Erythroblast (primary cell): ENCODE measurements at regions not wholly inside any gene's neighbourhood (a gene's known extent, or its start where the extent isn't known, plus 50 kb on each side); places are given as distances from the start of the nearest gene placed in this dataset.

ENCODE experiments used
- GATA1 ChIP-seq: IDR thresholded peaks from 2 replicates; pipeline ENCODE4 v1.6.1; 2011; ENCODE audit warnings: low read depth, mild to moderate bottlenecking, control low read depth, low read length, moderate library complexity
- POLR2A ChIP-seq: IDR thresholded peaks from 2 replicates; pipeline ENCODE4 v1.6.1; 2011; ENCODE audit warnings: mild to moderate bottlenecking, low read length

- no peak for TF ChIP-seq POLR2A
- no peak for TF ChIP-seq GATA1
Observed at GRCh38 chr14:100645982-100646314, 58.7 kb upstream of the BEGAIN start.
